ENCODE measurements at regions not wholly inside any gene's neighbourhood (a gene's known extent, or its start where the extent isn't known, plus 50 kb on each side); places are given as distances from the start of the nearest gene placed in this dataset.

- DNase-seq, result no peak
Observed at GRCh38 chr17:77862890-77863813, 95.4 kb upstream of the TNRC6C start.

DNA sequence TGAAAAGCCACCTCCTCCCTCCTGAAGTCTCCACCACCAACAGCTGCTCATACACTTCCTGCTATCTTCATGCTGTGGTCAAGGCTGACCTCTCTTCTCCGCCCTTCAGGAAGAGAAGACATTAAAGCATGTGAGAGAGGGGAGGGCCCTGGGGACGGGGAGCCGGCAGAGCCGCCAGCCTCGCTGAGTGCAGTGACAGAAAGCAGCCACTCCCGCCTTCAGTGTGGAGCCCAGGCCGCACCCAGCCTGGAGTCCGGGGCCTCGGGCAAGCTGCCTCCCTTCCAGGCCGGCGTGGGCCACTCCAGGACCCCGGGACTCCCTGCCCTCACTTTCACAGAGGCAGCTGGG lies 94.7 kb upstream of the TNRC6C start:
- DNase-seq, result peak; percentile 47 to 71

DNA sequence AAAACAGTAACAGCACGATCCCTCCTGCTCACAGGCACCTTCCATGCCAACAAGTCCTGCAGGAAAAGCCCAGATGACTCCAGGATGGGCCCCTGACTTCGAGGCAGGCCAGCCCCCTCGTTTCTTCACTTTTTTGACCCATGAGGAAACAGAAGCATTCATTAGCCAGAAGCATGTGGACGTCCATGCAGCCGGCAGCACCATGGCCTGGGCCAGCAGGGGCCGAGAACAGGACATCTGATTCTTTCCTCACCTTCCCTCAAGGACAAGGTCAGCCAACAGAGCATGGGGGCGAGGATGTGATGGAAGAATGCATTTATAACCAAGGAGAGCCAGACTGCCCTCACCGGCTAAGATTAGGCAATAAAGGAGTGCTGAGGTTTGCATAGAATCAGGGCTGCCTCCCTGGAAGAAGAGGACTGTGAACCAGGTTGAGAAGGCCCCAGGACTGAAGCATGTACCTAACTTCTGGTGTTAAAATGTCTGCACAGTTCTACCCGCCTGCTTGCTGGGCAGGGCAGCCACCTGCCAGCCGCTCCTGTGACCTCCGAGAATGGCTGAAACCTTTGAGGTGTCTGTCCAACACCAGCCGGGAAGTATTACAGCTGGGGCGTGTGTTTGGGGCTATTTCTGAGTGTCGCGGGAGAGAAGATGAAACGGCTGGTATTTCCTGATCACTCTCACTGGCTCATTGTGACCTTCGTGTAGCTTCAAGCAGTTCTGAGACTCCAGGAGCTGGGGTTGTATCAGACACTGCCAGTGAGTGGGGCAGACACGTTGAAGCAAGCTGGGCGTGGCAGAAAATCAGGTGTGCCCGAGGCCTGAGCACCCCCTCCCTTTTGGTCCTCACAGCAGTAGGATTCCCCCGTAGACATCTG lies 94.0 kb upstream of the TNRC6C start:
- DNase-seq, result no peak

- DNase-seq, result no peak
Observed at GRCh38 chr17:77865112-77865611, 93.3 kb upstream of the TNRC6C start.

GRCh38 chr17:77865716-77866115 lies 92.8 kb upstream of the TNRC6C start:
- no peak for DNase-seq

DNA sequence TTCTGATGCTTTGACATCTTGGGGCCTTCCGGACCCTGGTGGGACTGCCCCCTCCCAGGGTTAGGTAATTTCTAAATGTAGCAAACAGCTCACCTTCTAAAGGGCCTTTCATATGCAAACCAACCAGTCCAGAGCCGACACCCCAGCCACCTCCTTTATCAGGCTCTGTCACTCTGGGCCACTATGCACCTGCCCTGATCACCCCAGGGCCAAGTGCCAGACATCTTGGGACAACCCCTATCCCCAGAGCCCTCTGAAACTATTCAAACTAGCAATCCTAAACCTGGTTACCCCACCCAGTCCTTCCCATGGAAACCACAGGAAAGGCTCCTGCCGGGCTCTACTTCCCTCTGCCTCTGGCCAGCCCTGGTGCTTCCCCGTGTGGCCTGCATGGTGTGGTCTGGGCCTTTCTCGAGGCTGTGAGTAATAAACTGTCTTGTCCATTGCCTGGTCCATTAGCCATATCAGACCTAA lies 91.2 kb upstream of the TNRC6C start:
- DNase-seq, result peak; percentile 39 to 73

- DNase-seq, result no peak
Observed at GRCh38 chr17:77867976-77868713, 90.4 kb upstream of the TNRC6C start.

GRCh38 chr17:77869041-77869599 lies 89.4 kb upstream of the TNRC6C start:
- no peak for DNase-seq

DNA sequence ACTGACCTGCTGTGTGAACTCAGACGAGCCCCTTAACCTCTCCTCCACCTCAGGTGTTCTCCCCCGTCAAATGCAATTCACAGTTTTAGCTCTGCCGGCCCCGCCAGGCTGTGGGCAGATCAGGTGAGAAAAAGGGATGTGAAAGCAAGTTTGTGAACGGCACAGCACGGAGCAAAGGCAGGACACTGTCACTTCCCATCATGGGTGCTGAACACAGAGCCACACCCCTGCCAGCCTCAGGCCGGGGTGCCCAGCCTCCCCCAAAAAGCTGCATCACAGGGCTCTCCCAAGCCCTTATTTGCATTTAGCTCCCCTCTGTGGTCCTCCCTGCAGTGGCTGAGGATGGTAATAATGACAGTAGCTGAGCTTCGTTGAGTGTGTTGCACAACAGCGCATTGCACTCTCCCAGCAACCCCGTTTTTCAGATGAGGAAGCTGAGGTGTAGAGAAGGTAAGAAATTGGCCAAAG lies 88.8 kb upstream of the TNRC6C start:
- DNase-seq, result peak; percentile 72 to 78

- DNase-seq, result no peak
Observed at GRCh38 chr17:77872199-77872598, 86.3 kb upstream of the TNRC6C start.

GRCh38 chr17:77872714-77873499 lies 85.6 kb upstream of the TNRC6C start:
- DNase-seq, result no peak

DNA sequence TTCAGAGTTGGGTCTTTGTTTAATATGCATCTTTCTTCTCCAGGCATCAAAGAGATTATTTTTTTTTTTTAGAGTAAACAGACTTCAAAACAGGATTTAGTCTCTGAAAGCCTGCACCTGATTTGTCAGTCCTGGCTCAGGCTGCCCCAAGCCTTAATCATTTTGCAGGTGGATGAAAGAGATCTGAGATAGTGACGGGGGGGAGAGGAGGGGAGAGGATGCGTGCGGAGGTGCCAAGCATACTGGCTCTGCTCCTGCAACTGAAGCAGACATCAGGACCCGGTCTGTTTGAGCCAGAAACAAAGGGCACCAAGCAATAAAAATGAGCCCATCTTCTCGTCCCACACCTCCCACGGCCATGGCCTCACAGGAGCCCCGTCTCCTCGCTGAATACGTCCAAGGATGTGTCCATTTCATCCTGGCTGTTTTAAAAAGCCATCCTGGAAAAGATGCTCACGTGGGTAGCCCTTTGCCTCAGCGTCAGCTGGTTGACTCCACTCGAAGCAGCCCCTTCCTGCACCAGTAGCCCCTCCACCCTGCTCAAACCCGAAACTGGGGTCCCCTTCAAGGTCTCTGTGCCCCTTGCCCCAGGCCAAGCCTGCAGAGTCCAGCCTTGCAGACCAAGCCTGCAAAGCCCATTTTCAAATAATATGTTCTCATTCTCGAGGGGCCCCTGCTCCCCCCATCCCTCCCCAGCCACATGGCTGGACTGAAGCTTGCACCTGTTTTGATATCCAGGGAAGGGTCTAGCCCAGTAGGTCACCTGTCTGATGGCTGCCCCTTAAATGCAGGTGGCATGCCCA lies 84.8 kb upstream of the TNRC6C start:
- DNase-seq, result no peak

- DNase-seq, result no peak
Observed at GRCh38 chr17:77874303-77875050, 84.0 kb upstream of the TNRC6C start.

DNA sequence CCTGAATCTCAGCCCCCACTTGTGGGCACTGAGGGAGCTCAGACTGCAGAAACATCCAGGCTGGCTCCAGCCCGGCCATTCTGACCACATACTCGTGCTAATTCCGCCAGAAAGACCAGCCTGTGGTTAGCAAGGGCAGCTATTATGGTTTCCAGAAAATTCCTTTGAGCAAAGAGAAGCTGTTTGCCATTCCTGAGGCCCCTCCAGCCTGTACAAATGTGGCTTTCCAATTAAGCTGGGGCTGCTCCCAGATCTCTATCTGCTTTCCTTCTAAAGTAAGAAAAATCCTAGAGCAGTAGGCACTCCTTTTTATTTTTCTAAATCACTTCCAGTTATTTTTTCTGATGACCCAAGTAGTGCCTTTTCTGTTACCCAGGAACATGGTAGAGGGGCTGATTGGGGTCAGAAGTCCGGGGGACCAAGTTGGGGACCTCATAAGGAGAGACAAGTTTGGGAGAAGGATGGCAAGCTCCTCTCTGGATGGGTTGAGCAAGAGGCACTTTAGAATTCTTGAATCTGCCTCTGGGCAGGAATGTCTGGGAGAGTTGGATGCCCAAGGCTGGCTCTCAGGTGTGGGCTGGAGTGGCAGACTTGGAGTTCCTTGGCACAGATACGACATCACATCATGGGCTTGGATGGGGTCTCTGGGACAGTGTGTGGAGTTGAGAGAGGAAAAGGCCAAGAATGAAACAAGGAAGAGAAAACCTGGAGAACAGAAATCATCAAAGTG lies 83.3 kb upstream of the TNRC6C start:
- DNase-seq, result no peak

- DNase-seq, result peak; percentile 4 to 37
Observed at GRCh38 chr17:77875881-77876509, 82.5 kb upstream of the TNRC6C start.

DNA sequence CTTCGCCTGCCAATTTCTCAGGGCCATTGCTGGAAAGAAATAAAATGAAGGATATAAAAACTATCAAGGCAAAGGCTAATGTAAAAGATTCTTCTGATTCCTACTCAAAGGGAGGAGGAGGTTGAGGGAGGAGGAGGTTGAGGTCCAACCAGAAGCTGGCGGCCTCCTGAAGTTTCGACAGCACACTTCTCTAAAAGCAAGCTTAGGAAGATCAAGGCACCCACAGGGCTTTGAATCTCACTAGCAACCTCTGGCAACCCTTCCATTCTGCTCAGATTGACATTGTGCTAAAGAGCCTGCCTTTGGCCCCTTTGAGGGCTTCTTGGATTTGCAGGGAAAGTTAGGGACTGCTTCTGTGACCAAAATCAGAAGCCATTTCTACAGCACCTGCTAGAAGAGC lies 81.5 kb upstream of the TNRC6C start:
- DNase-seq, result peak; percentile 64 to 75

GRCh38 chr17:77877646-77878355 lies 80.7 kb upstream of the TNRC6C start:
- DNase-seq, result no peak

All from inflammatory macrophage (primary cell).